ENCODE measurements at regions not wholly inside any gene's neighbourhood (a gene's known extent, or its start where the extent isn't known, plus 50 kb on each side); places are given as distances from the start of the nearest gene placed in this dataset.

- TF ChIP-seq CTCF (IDR thresholded peaks at IDR 0.05; ENCODE audit: insufficient read depth, low read length) (no peak), REST (IDR thresholded peaks at IDR 0.05; ENCODE audit: insufficient replicate concordance, low read depth) (no peak), POLR2AphosphoS5 (IDR thresholded peaks at IDR 0.05; ENCODE audit: low read depth) (no peak), GABPA (IDR thresholded peaks at IDR 0.05; ENCODE audit: low read depth) (no peak)
Observed at GRCh38 chr3:41126961-41127360, 72.3 kb upstream of the CTNNB1 start.
